Muscle layer of colon (tissue), 2 donors: ENCODE measurements at regions not wholly inside any gene's neighbourhood (a gene's known extent, or its start where the extent isn't known, plus 50 kb on each side); places are given as distances from the start of the nearest gene placed in this dataset.

Experiments
- H3K27ac ChIP-seq: one replicate; pipeline ENCODE4 v1.7.0; 2013; ENCODE audit warnings: low read depth, mild to moderate bottlenecking, low read length, moderate library complexity
- H3K27me3 ChIP-seq, 2 donors: one replicate each; pipeline ENCODE4 v1.7.0; 2013; ENCODE audit warnings: low read length in 2 of 2, mild to moderate bottlenecking in 2 of 2; ENCODE audit not compliant: insufficient read depth in 2 of 2, control insufficient read depth in 1 of 2
- H3K36me3 ChIP-seq: one replicate; pipeline ENCODE4 v1.7.0; 2013; ENCODE audit warnings: mild to moderate bottlenecking, low read length; ENCODE audit not compliant: insufficient read depth
- H3K4me1 ChIP-seq: one replicate; pipeline ENCODE4 v1.7.0; 2013; ENCODE audit warnings: mild to moderate bottlenecking, low read length; ENCODE audit not compliant: insufficient read depth
- H3K4me3 ChIP-seq, 2 donors: one replicate each; pipeline ENCODE4 v1.7.0; 2013; ENCODE audit warnings: low read length in 2 of 2, low read depth in 1 of 2, mild to moderate bottlenecking in 1 of 2, moderate library complexity in 1 of 2
- H3K9ac ChIP-seq: one replicate; pipeline ENCODE4 v1.7.0; 2013; ENCODE audit warnings: low read length
- H3K9me3 ChIP-seq: one replicate; pipeline ENCODE4 v1.7.0; 2013; ENCODE audit warnings: mild to moderate bottlenecking, low read length
- donor health status: abdominal sarcoma.
- donor health status: Adenocarcinoma of cecum.

- no peak overlapping the region for H3K27ac ChIP-seq
- no peaks in the 10 kb centered on the region for H3K27me3 ChIP-seq
- no peaks in the 10 kb centered on the region for H3K4me1 ChIP-seq
- no peak overlapping the region for H3K4me3 ChIP-seq
- no peaks in the 10 kb centered on the region for H3K9me3 ChIP-seq
- H3K9ac ChIP-seq = no peak overlapping the region
- no peaks in the 10 kb centered on the region for H3K36me3 ChIP-seq
Observed at GRCh38 chr3:106575029-106575428, 706.2 kb upstream of the CBLB start.

GRCh38 chr3:106577241-106577640, 708.4 kb upstream of the CBLB start:
- Histone ChIP-seq H3K9ac (no peak overlapping the region), H3K9me3 (no peaks in the 10 kb centered on the region), H3K4me1 (no peaks in the 10 kb centered on the region), H3K36me3 (no peaks in the 10 kb centered on the region), H3K27ac (no peak overlapping the region), H3K4me3 (no peak overlapping the region), H3K27me3 (no peaks in the 10 kb centered on the region)

GRCh38 chr3:106578911-106579310, 710.1 kb upstream of the CBLB start:
- Histone ChIP-seq H3K36me3 (no peaks in the 10 kb centered on the region), H3K4me3 (no peak overlapping the region)

GRCh38 chr3:106582151-106582550, 713.3 kb upstream of the CBLB start:
- Histone ChIP-seq H3K9ac (no peak overlapping the region), H3K9me3 (no peaks in the 10 kb centered on the region), H3K27me3 (no peaks in the 10 kb centered on the region), H3K36me3 (no peaks in the 10 kb centered on the region), H3K4me1 (no peaks in the 10 kb centered on the region), H3K4me3 (no peak overlapping the region), H3K27ac (no peak overlapping the region)

More at GRCh38 chr3:106578911-106579310, 710.1 kb upstream of the CBLB start:
- Histone ChIP-seq H3K27me3 (no peaks in the 10 kb centered on the region), H3K27ac (no peak overlapping the region), H3K4me1 (no peaks in the 10 kb centered on the region), H3K9me3 (no peaks in the 10 kb centered on the region), H3K9ac (no peak overlapping the region)

- Histone ChIP-seq H3K36me3 (no peaks in the 10 kb centered on the region), H3K9me3 (no peaks in the 10 kb centered on the region), H3K9ac (no peak overlapping the region)
Observed at GRCh38 chr3:106587551-106587950, 718.7 kb upstream of the CBLB start.

GRCh38 chr3:106588739-106589138, 719.9 kb upstream of the CBLB start:
- no peaks in the 10 kb centered on the region for H3K27me3 ChIP-seq
- H3K36me3 ChIP-seq = no peaks in the 10 kb centered on the region
- no peak overlapping the region for H3K27ac ChIP-seq
- H3K4me3 ChIP-seq = no peak overlapping the region
- no peaks in the 10 kb centered on the region for H3K9me3 ChIP-seq
- no peak overlapping the region for H3K9ac ChIP-seq
- H3K4me1 ChIP-seq = no peaks in the 10 kb centered on the region

More at GRCh38 chr3:106587551-106587950, 718.7 kb upstream of the CBLB start:
- Histone ChIP-seq H3K27me3 (no peaks in the 10 kb centered on the region), H3K27ac (no peak overlapping the region), H3K4me1 (no peaks in the 10 kb centered on the region), H3K4me3 (no peak overlapping the region)

GRCh38 chr3:106589311-106589942, 720.6 kb upstream of the CBLB start:
- no peaks in the 10 kb centered on the region for H3K36me3 ChIP-seq
- no peak overlapping the region for H3K9ac ChIP-seq
- H3K4me3 ChIP-seq = no peak overlapping the region
- no peaks in the 10 kb centered on the region for H3K4me1 ChIP-seq
- H3K27ac ChIP-seq = no peak overlapping the region
- H3K9me3 ChIP-seq = no peaks in the 10 kb centered on the region
- no peaks in the 10 kb centered on the region for H3K27me3 ChIP-seq

- Histone ChIP-seq H3K36me3 (no peaks in the 10 kb centered on the region), H3K4me1 (no peaks in the 10 kb centered on the region), H3K27me3 (no peaks in the 10 kb centered on the region), H3K27ac (no peak overlapping the region), H3K9me3 (no peaks in the 10 kb centered on the region), H3K9ac (no peak overlapping the region), H3K4me3 (no peak overlapping the region)
Observed at GRCh38 chr3:106590216-106590615, 721.4 kb upstream of the CBLB start.

- H3K9ac ChIP-seq = no peak overlapping the region
- H3K27ac ChIP-seq = no peak overlapping the region
- H3K4me3 ChIP-seq = no peak overlapping the region
- no peaks in the 10 kb centered on the region for H3K9me3 ChIP-seq
- H3K27me3 ChIP-seq = no peaks in the 10 kb centered on the region
- H3K36me3 ChIP-seq = no peaks in the 10 kb centered on the region
- no peaks in the 10 kb centered on the region for H3K4me1 ChIP-seq
Observed at GRCh38 chr3:106593381-106593780, 724.6 kb upstream of the CBLB start.

- Histone ChIP-seq H3K36me3 (no peaks in the 10 kb centered on the region), H3K4me3 (no peak overlapping the region), H3K4me1 (no peaks in the 10 kb centered on the region), H3K9ac (no peak overlapping the region), H3K9me3 (no peaks in the 10 kb centered on the region), H3K27me3 (no peaks in the 10 kb centered on the region), H3K27ac (no peak overlapping the region)
Observed at GRCh38 chr3:106609666-106610301, 741.0 kb upstream of the CBLB start.

GRCh38 chr3:106610362-106610959, 741.6 kb upstream of the CBLB start:
- Histone ChIP-seq H3K27me3 (no peaks in the 10 kb centered on the region), H3K4me1 (no peaks in the 10 kb centered on the region), H3K4me3 (no peak overlapping the region), H3K36me3 (no peaks in the 10 kb centered on the region), H3K27ac (no peak overlapping the region), H3K9me3 (no peaks in the 10 kb centered on the region), H3K9ac (no peak overlapping the region)

- H3K27ac ChIP-seq = no peak overlapping the region
- H3K4me3 ChIP-seq = no peak overlapping the region
- no peaks in the 10 kb centered on the region for H3K36me3 ChIP-seq
- H3K27me3 ChIP-seq = no peaks in the 10 kb centered on the region
- H3K9ac ChIP-seq = no peak overlapping the region
- no peaks in the 10 kb centered on the region for H3K9me3 ChIP-seq
- H3K4me1 ChIP-seq = no peaks in the 10 kb centered on the region
Observed at GRCh38 chr3:106611116-106611515, 742.3 kb upstream of the CBLB start.
